Activated CD4-positive, alpha-beta T cell treated with anti-CD3 and anti-CD28 coated beads for 4 hours (primary cell): ENCODE measurements at regions not wholly inside any gene's neighbourhood (a gene's known extent, or its start where the extent isn't known, plus 50 kb on each side); places are given as distances from the start of the nearest gene placed in this dataset.

Experiments
- DNase-seq, 2 donors: peaks; one replicate each; pipeline ENCODE4 v3.0.0-alpha.2; 2020

GRCh38 chr13:78862446-78862845 is 203.5 kb upstream of the OBI1 start:
- no peak for DNase-seq

GRCh38 chr13:78852709-78853108 is 193.8 kb upstream of the OBI1 start:
- DNase-seq, result no peak

DNA sequence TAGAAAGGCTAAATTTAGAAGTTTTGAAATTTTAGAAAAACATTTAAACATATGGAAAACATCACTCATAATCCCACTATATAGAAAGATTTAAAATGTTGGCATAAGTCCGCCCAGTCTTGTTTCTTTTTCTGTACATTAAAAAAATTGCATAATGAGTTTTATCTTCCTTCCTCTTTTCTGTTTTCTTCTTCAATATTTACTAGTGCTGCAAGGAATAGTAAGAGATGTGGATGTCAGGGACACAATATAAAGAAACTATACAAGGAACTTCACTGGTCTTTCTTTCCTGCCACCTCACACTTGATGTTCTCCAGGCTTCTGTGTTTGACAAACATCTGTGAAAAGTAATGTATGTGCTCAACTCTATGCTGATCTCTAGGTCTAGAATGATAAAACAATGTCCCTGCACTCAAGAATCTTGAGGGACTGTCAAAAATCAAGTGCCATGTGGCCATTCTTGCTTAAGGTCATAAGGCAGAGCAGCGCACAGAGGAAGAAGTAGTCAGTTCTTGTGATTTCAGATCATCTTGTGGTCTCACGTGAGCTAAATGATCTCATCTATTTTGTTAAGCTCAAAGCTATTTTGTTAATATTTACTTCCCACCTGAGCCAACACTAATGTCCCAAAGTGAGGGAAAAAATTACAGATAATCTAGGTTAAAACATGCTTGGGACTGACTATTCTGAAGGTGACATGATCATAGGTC is 186.9 kb upstream of the OBI1 start:
- no peak for DNase-seq

GRCh38 chr13:78844106-78844505 is 185.2 kb upstream of the OBI1 start:
- no peak for DNase-seq

- DNase-seq, result no peak
Measured at GRCh38 chr13:78841358-78841963, 182.5 kb upstream of the OBI1 start.

DNA sequence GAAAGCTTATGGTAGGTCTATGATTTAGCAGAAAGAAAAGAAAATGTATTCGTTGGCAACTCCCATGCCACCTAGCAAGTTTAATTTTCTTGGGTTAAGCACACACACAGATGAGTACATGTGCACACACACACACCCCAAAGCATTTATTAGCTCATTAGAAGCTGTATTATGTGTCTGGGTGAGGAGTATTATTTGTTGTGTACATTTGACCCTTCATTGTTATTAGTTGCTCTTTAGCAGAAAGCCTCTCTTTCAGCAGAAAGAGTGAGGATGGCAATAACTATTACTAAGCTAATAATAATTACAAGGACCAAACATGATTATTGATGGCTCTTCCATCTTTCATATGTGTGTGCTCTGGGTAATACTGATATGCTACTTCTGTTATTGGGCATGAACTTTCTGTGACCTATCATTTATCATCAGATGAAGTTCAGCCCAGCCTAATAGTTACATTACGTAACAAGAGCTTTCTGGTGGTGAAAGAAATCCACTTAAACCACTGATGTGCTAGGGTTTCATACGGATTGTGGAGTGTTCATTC is 177.4 kb upstream of the OBI1 start:
- DNase-seq, result no peak

DNA sequence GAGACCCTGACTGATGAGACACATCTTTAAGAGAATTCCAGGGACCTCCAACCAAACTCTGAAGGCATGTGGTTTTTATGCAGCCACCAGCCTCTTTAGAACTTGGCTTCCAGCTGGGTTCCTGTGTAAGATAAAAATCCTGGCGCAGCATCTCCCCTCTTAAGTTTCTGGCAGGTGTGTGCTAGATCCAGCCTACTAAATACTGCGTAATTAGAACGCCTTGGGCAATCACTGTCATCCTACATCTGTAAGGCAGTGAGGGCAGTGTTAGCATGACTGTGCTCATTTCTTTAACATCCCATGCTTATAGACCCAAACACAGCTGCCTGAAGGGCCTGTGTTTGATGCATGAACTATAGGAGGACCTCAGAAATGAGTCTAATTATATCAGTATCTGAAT is 173.5 kb upstream of the OBI1 start:
- DNase-seq, result no peak

GRCh38 chr13:78830508-78830907 is 171.6 kb upstream of the OBI1 start:
- no peak for DNase-seq

DNA sequence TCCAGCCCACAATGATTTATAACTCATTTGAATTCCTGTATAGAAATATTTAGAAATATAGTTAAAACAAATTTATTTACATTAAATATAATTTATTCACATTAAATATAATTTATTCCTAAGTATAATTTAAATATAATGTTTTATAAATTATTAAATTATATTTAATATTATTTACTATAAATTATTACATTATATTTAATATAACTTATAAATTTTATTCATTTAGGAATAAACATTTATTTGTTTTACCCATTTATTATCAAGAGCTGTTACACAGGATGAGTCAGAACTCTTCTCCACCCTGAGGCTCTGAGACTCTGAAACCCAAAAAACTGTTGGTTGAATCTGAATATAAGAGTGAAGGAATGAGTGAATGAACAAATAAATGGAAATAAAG is 170.9 kb upstream of the OBI1 start:
- no peak for DNase-seq

DNA sequence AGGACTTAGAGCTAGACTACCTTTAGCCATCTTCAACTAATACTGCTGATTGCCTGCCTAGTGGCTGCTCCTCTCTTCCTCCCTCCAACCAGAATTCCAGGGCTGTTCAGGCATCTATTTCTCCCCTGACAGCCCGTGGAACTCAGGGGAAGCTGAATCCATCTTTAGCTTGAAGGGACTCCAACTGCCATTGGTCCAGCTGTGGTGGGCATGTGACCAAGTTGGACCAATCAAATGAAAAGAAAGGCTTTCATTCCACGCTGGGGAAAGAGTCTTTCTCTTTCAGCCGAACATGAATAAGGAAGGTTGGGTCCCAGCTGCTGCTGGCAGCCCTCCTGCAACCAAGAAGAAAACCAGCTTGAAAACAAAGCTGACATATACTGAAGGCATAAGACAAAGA is 168.5 kb upstream of the OBI1 start:
- DNase-seq, result no peak

DNA sequence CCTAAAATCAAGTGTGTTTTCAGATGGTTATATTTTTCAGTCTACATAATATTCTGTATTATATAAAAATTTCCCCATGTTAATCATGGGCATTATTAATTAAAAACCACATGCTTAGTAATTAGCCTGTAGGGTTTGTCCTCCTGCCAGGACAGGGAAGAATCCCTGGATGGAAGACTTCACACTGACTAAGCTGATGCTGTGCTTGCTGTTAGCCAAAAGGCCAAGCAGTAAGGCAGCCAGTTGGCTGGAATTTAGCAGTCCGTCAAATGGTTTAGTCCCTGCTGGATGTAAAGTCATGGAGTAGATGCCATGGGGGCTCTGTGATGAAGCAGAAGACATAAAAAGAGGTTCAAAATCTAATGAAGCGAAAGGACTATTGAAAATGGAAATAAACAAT is 168.0 kb upstream of the OBI1 start:
- DNase-seq, result no peak

DNA sequence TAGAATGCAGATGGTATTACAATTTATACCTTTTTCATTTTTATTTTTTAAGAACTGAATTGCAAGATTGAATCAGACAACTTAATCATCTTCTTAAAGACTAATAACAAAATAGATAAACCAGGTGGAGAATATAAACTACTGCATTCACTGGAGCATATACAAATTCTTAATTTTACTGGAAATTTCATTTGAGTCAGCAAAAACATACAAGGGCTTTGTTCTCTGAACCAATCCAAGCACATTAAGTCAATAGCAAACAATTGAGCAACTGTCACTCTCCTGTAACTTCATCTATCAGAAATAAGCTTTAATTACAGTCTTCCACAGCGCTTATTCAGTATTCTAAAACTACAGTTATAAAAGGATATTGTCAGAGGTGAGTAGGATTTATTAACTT is 167.4 kb upstream of the OBI1 start:
- no peak for DNase-seq

GRCh38 chr13:78820541-78820940 is 161.6 kb upstream of the OBI1 start:
- DNase-seq, result no peak

DNA sequence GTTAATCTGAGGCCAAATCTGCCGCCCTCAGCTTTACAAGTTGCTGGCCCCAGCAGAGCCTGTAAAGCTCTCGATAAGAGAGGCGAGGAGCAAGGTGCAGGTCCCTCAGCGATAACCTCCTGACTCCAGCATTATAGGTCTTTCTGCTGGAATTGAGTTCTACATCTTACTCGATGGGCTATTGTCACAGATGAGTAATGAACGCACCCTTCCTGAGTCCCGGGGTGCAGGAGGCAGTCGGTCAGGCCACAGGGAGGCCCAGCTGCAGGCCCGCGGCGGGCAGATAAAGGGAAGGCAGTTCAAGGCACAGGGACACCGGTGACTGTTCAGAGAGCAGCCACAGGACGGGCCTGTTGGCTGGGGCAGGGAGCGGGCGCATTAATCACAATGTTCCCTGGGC is 157.6 kb upstream of the OBI1 start:
- no peak for DNase-seq

DNA sequence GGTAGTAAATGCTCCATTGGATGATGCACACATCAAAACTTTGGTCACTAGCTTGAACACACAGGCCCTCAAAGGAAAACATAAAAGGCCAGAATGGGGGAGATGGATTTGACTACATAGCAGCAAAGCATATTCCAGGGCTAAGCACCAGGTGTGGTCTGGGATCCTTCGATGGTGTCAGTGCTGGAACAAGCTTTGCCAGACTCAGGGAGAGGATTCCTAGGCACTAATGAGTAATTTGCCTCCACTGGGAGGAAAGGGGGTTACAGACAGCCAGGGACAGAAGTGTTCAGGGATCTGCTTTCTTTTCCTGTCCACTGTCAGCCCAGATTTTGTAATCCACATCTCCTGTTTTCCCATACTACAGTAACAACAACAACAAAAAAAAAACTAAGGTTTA is 157.2 kb upstream of the OBI1 start:
- no peak for DNase-seq

- no peak for DNase-seq
Measured at GRCh38 chr13:78806457-78806856, 147.5 kb upstream of the OBI1 start.

GRCh38 chr13:78802912-78803311 is 144.0 kb upstream of the OBI1 start:
- no peak for DNase-seq

DNA sequence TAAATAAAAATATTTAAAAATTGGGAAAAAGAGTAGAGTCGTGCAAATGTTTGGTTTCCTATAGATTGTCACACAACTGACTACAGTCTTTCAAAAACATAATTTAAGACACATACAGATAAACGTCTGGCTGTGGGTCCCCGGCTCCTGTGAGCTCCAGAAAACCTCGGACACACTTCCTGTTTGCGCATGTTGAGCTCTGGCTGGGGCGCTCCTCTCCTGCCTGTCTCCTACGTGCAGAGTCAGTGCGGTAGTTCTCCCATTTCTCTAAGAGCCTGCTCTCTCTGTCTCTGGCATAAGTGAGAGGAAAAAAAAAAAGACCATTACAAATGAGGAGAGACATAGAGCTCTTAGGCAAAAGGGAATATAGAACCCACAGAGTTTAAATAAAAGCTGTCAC is 128.2 kb upstream of the OBI1 start:
- no peak for DNase-seq

DNA sequence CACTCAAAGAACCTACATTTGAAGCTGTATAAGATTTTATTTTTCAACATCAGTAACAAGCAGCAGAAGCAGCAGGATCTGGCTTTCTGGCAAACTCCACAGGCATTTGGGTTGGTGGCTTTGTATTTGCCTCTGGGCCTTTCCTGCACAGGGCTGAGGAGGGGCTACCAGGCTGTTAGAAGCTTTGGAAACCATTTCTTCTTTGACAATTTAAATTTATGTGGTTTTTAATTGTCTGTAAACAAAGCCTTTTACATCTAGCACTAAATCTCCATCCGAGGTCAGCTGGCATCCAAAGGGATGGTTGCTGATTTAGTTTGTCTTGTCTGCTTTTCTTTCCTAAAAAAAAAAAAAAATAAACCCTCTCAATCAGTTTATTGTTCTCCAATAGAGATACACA is 127.5 kb upstream of the OBI1 start:
- no peak for DNase-seq

DNA sequence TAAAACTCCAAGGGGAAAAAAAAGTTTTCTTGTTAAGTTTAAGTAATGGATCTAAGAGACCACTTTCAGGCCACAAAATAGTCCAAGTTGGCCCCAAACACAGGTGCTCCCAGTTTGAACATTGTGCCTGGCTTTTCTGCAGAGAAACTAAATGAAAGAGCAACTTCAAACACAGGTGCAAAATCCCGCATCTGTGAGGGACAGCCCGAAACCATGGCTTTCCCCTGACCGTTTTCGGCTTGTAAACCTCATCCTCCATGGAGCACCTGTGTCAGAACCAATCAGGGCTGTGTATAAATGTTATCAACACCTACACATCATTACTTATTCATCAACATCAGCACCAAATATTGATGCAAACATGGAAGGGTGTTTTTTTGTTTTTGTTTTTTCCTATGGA is 126.8 kb upstream of the OBI1 start:
- no peak for DNase-seq

DNA sequence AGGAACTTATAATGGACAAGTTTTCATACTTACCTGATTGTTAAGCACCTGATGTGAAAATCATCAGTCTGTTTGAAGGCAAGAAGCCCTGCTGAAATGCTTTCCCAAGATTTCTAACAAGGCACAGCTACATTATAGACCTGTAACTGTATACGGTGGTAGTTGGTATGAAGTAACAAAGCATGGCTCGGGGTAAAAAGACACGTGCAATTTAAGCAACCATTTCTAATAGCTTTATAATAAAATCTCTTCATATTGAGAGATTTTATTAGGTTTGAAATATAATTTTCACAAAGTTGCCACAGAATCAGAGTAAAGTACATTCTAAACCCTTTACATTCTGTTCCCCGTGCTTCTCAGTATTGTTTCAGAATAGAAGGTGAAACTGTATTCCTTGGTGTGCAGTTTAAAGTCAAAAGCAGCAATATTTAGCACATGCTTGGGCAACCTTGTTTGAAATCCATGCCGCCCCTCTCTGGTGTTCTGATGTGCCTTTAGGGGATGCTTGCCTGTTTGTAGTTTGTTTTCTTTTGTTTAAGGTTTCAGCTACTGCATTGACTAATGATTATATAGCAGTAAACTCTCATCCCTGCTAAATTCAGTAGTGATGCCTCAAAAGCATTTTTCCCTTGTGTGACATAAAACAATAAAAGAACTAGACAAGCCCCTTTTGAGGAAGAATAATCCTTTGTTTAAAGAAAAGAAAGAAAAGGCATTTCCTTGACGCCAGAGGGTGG is 125.2 kb upstream of the OBI1 start:
- DNase-seq, result no peak

- DNase-seq, result no peak
Measured at GRCh38 chr13:78780708-78781107, 121.8 kb upstream of the OBI1 start.

- DNase-seq, result no peak
Measured at GRCh38 chr13:78779608-78780007, 120.7 kb upstream of the OBI1 start.

GRCh38 chr13:78777976-78778375 is 119.0 kb upstream of the OBI1 start:
- no peak for DNase-seq
